Esophagus (tissue), 2 donors: ENCODE measurements at regions not wholly inside any gene's neighbourhood (a gene's known extent, or its start where the extent isn't known, plus 50 kb on each side); places are given as distances from the start of the nearest gene placed in this dataset.

Experiments
- H3K27ac ChIP-seq, 2 donors: one replicate each; pipeline ENCODE4 v1.5.1; 2013; ENCODE audit warnings: low read depth in 2 of 2, mild to moderate bottlenecking in 2 of 2, inconsistent platforms in 1 of 2, low read length in 1 of 2, moderate library complexity in 1 of 2
- H3K27me3 ChIP-seq, 2 donors: one replicate each; pipeline ENCODE4 v1.6.1; 2013; ENCODE audit warnings: low read length in 2 of 2, control low read depth in 1 of 2, mild to moderate bottlenecking in 1 of 2; ENCODE audit not compliant: insufficient read depth in 2 of 2, control insufficient read depth in 1 of 2
- H3K36me3 ChIP-seq, 2 donors: one replicate each; pipeline ENCODE4 v1.6.1; 2013; ENCODE audit warnings: low read length in 1 of 2; ENCODE audit not compliant: control insufficient read depth in 2 of 2, insufficient read depth in 2 of 2
- H3K4me1 ChIP-seq, 2 donors: one replicate each; pipeline ENCODE4 v1.6.1; 2013; ENCODE audit warnings: low read length in 1 of 2; ENCODE audit not compliant: control insufficient read depth in 2 of 2, insufficient read depth in 2 of 2
- H3K4me3 ChIP-seq, 2 donors: one replicate each; pipeline ENCODE4 v1.5.1; 2013; ENCODE audit warnings: low read length in 2 of 2, mild to moderate bottlenecking in 2 of 2, low read depth in 1 of 2, moderate library complexity in 1 of 2
- H3K9me3 ChIP-seq, 2 donors: one replicate each; pipeline ENCODE4 v1.6.1; 2013; ENCODE audit warnings: mild to moderate bottlenecking in 2 of 2, low read depth in 1 of 2, low read length in 1 of 2, moderate library complexity in 1 of 2; ENCODE audit not compliant: control insufficient read depth in 2 of 2, insufficient read depth in 1 of 2
- WGBS, 2 donors: extraction: QIAGEN DNeasy Blood & Tissue Kit; methylation state at CpG; one replicate each; pipeline ENCODE4 v1.1.7; 2013; 5-methylcytosine and 5-hydroxymethylcytosine counted together
- donor health status: healthy with polysubstance abuse.
- donor health status: Bipolar disorder and iron deficiency.

DNA sequence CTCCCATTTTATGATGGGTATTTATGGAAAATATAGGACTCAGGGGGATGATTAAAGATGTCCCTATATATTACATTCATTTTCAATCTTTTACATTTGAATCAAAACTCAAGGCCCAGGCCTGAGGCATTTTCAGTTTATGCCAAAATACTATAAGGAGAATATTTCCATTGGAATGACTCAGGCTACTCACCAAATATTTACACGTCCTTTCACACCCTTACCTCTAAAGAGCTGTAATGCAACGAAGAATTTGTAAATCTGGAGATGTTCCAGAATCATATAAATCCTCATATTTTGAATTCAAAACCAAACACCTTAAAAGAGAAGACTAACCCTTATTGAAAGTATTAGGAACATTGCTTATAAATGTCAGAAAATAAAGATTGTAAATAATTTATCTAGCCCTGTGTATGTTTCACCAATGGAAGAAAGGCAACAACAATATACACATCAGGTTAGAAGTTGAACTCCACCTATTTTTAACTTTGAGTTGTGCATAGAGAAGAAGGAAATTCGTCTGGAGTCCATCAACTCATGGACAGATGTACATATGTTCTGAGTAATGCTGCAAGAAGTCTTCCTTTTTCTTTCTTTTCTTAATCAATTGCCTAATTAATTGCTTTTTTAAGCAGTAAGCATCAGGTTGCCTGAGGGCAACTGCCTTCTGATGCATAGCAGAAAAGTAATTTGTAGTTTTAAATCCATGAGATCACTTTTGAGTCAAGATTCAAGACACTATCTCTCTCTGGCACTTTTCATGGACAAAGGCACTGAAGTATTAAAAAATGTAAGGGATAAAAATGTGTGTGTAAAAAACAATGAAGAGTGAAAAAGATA lies 579.3 kb upstream of the RGMB start:
- Histone ChIP-seq H3K4me3 (no peak overlapping the region), H3K27ac (no peak overlapping the region), H3K4me1 (no peaks in the 10 kb centered on the region), H3K36me3 (no peaks in the 10 kb centered on the region), H3K9me3 (no peaks in the 10 kb centered on the region), H3K27me3 (no peaks in the 10 kb centered on the region)
- WGBS, 2 donors, result 36 to 37% methylated on average over 3 of the region's 3 CpGs

- Histone ChIP-seq H3K4me1 (no peaks in the 10 kb centered on the region), H3K27me3 (no peaks in the 10 kb centered on the region), H3K9me3 (no peaks in the 10 kb centered on the region), H3K36me3 (no peaks in the 10 kb centered on the region), H3K4me3 (no peak overlapping the region), H3K27ac (no peak overlapping the region)
- 45 to 55% methylated on average over 9 of the region's 9 CpGs for WGBS, 2 donors
These were observed 572.5 kb upstream of the RGMB start for GRCh38 chr5:98200726-98201541.

DNA sequence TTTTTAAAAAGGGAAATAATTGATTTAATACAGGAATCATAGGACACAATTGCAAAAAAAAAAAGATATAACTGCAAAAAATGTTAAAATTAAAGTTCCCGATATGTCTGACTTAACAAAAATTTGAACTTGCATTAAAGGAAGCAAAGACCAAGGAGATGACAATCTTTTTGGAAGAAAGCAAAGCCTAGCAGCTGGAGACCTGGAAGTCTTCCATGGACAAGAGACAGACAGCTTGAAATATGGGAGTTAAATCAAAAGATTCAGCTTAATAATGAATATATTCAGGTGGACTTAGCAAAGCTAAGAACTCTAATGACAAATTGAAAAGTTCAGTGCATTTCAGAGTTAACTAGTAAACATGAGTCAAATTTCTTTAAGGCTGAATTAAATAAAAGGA lies 568.7 kb upstream of the RGMB start:
- Histone ChIP-seq H3K4me3 (no peak overlapping the region), H3K27ac (no peak overlapping the region), H3K4me1 (no peaks in the 10 kb centered on the region), H3K36me3 (no peaks in the 10 kb centered on the region), H3K27me3 (no peaks in the 10 kb centered on the region), H3K9me3 (no peaks in the 10 kb centered on the region)
- WGBS, 2 donors, result 83% methylated on average over 1 of the region's 1 CpG

DNA sequence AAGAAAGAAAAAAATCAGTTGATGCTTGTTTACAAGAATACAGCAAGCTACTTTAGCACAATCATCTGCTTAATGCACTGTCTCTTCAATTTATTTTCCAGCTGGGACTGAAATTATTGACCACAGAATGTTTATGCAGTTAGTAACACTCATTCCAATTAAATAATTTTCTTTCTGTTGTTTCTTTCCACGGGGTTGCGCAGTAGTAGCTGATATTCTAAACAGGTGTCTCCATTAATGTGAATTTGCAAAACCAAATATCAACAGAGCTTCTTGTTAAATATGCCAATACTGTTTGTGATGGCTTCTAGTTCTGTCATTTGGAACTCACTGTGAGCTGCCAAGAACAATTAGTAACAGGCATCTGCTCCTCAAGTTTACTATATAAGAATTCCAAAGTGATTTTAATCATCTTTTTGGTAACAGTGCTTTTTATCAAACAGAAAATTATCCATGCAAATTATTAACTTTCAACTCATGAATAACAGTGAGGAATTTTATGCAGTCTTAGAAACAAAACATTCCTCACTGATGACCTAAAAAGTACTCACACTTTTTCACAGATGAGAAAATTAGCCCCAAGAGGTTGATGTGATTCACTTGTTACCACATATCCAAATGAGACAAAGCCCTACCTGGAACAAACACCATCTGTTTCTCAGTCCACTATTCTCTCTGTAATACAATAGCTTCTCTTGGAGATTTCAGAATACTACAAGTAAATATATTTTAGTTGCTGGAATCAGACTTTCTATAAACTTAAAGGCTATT lies 567.6 kb upstream of the RGMB start:
- Histone ChIP-seq H3K27me3 (no peaks in the 10 kb centered on the region), H3K4me1 (no peaks in the 10 kb centered on the region), H3K4me3 (no peak overlapping the region), H3K9me3 (no peaks in the 10 kb centered on the region), H3K27ac (no peak overlapping the region), H3K36me3 (no peaks in the 10 kb centered on the region)
- WGBS, 2 donors, result 79 to 80% methylated on average over 2 of the region's 2 CpGs

DNA sequence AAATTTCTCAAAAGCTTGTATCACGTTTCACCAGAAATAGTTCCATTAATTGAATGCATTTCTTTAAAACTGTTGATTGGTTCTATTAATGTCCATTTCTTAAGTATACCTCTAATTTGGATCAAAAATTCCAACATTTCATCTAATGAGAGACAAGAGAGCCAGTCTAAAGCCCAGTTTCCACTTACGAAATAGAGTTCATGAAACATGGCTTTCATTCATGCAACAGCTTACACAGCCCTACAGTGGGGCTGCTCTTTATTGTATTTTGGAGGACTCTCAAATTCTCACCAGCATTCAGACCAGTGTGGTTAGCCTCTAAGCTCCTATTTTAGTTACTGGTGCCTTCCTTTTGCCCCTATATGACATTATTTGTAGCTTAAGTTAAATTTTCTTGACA lies 566.9 kb upstream of the RGMB start:
- H3K36me3 ChIP-seq, result no peaks in the 10 kb centered on the region
- no peaks in the 10 kb centered on the region for H3K9me3 ChIP-seq
- WGBS, 2 donors, result 38 to 44% methylated on average over 2 of the region's 2 CpGs
- no peak overlapping the region for H3K27ac ChIP-seq
- no peak overlapping the region for H3K4me3 ChIP-seq
- no peaks in the 10 kb centered on the region for H3K27me3 ChIP-seq
- H3K4me1 ChIP-seq, result no peaks in the 10 kb centered on the region

- no peak overlapping the region for H3K27ac ChIP-seq
- no peaks in the 10 kb centered on the region for H3K36me3 ChIP-seq
- H3K9me3 ChIP-seq, result no peaks in the 10 kb centered on the region
- no peak overlapping the region for H3K4me3 ChIP-seq
- no peaks in the 10 kb centered on the region for H3K27me3 ChIP-seq
- no peaks in the 10 kb centered on the region for H3K4me1 ChIP-seq
These were observed 564.0 kb upstream of the RGMB start for GRCh38 chr5:98209418-98209817.

DNA sequence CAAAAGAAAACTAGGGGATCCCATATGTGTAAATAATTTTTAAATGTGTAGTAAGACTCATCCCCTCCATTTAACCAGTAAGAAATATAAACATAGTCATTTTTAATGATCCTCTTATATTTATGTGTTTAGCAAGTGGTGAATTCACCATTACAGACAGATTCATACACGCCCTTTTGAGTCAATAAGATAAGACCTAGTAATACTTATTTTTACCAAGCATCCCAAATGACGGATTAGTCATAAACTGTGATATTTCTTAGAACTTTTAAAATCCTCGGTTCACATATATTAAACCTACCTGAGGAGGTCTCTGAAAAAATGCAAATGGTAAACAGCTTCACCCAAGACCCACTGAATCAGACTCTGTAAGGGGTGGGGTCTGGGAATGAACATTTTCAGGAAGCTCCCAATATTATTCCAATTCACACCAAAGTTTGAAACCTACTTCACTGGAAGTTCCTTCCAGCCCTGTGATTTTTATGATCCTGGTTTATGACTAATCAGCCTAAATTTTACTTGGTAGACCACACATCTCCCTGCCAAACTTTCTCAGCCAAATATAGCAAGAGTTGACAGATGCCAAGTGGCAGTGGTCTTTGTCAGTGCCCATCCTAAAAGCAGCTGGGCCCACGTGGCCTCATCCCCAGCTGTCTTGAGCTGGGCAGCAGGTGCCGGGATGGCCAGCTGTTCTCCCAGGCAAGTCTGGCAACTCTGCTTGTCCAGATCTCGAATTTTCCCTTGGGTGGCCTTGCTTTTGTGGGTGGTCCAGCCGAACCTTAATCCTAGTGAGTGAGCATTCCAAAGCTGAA lies 559.0 kb upstream of the RGMB start:
- H3K4me3 ChIP-seq, result no peak overlapping the region
- H3K27me3 ChIP-seq, result no peaks in the 10 kb centered on the region
- 71 to 77% methylated on average over 7 of the region's 7 CpGs for WGBS, 2 donors

DNA sequence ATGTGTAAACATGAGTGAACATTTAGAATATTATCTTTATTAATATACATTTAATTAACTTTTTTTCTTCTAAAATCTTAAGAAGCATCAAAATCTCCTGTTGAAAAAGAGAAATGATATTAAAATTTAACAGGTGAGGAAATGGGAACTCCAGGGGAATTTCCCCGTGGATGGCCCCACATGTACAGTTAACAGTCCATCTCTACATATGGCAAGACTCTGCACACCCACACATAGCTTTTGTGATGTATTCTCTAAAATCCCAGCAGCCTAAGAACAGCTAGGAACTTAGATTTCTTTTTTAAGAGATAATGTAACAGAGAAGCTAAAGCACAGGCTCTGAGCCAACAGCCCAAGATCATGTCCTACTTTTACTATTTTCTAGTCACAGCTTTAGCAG lies 556.3 kb upstream of the RGMB start:
- Histone ChIP-seq H3K27me3 (no peaks in the 10 kb centered on the region), H3K36me3 (no peaks in the 10 kb centered on the region), H3K27ac (no peak overlapping the region), H3K4me3 (no peak overlapping the region), H3K4me1 (no peaks in the 10 kb centered on the region), H3K9me3 (no peaks in the 10 kb centered on the region)
- WGBS, 2 donors, result 79 to 92% methylated on average over 1 of the region's 1 CpG

More for the DNA sequence above, 559.0 kb upstream of the RGMB start:
- no peak overlapping the region for H3K27ac ChIP-seq
- H3K36me3 ChIP-seq, result no peaks in the 10 kb centered on the region
- H3K9me3 ChIP-seq, result no peaks in the 10 kb centered on the region
- H3K4me1 ChIP-seq, result no peaks in the 10 kb centered on the region

DNA sequence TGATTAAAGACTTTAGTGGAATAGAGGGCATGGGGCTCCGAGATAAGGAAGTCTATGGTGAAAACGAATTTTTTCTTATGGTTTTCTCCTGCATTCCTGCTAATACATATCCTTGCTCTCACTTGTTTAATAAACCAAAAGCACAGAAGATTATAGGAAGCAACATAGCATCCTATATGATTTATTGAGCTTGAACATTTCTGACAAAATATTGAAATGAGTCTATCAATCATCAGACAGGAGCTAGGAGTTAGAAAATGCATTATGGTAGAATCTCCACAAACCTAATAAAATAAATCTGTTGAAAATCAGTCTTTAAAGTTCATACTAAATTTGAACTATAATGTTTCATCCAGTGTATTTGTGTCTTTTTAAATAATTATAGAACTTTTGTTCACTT lies 554.6 kb upstream of the RGMB start:
- no peaks in the 10 kb centered on the region for H3K27me3 ChIP-seq
- no peak overlapping the region for H3K4me3 ChIP-seq
- no peaks in the 10 kb centered on the region for H3K36me3 ChIP-seq
- no peaks in the 10 kb centered on the region for H3K4me1 ChIP-seq
- 75 to 77% methylated on average over 2 of the region's 2 CpGs for WGBS, 2 donors
- no peak overlapping the region for H3K27ac ChIP-seq
- H3K9me3 ChIP-seq, result no peaks in the 10 kb centered on the region
